Liver (tissue), 8 donors: ENCODE measurements at regions not wholly inside any gene's neighbourhood (a gene's known extent, or its start where the extent isn't known, plus 50 kb on each side); places are given as distances from the start of the nearest gene placed in this dataset.

Experiments used
- DNase-seq: peaks from one replicate; pipeline ENCODE4 v3.0.0-alpha.2; 2017; ENCODE audit warnings: low spot score
- H3K27ac ChIP-seq, 2 donors: one replicate each; pipeline ENCODE4 v1.7.0; 2013; ENCODE audit warnings: inconsistent platforms in 2 of 2, low read length in 2 of 2, control low read depth in 1 of 2, low read depth in 1 of 2, mild to moderate bottlenecking in 1 of 2
- H3K27me3 ChIP-seq, 4 donors: one replicate each; pipeline versions ENCODE4 v1.6.1 to v1.7.0; 2013; ENCODE audit warnings: low read length in 3 of 4, inconsistent platforms in 1 of 4, mild to moderate bottlenecking in 1 of 4, moderate library complexity in 1 of 4; ENCODE audit not compliant: control insufficient read depth in 4 of 4, insufficient read depth in 4 of 4
- H3K36me3 ChIP-seq, 4 donors: one replicate each; pipeline versions ENCODE4 v1.6.1 to v1.7.0; 2013; ENCODE audit warnings: low read length in 3 of 4, mild to moderate bottlenecking in 3 of 4, low read depth in 1 of 4, moderate library complexity in 1 of 4; ENCODE audit not compliant: control insufficient read depth in 4 of 4, insufficient read depth in 3 of 4
- H3K4me1 ChIP-seq, 4 donors: one replicate each; pipeline versions ENCODE4 v1.6.1 to v1.7.0; 2013; ENCODE audit warnings: low read length in 3 of 4, mild to moderate bottlenecking in 3 of 4, moderate library complexity in 1 of 4; ENCODE audit not compliant: control insufficient read depth in 4 of 4, insufficient read depth in 4 of 4
- H3K4me3 ChIP-seq, 3 donors: one replicate each; pipeline versions ENCODE4 v1.6.1 to v1.7.0; 2013; ENCODE audit warnings: low read length in 3 of 3, control low read depth in 1 of 3, low read depth in 1 of 3, mild to moderate bottlenecking in 1 of 3
- H3K9ac ChIP-seq, 2 donors: one replicate each; pipeline ENCODE4 v1.7.0; 2013; ENCODE audit warnings: low read length in 2 of 2, mild to moderate bottlenecking in 2 of 2, moderate library complexity in 2 of 2, control low read depth in 1 of 2, low read depth in 1 of 2
- H3K9me3 ChIP-seq, 4 donors: one replicate each; pipeline versions ENCODE4 v1.6.1 to v1.7.0; 2013; ENCODE audit warnings: low read length in 3 of 4; ENCODE audit not compliant: control insufficient read depth in 4 of 4
- EGR1 ChIP-seq, 2 donors: IDR thresholded peaks; 2 replicates each; pipeline ENCODE4 v1.6.1; 2016 to 2018; ENCODE audit warnings: antibody characterized with exemption in 2 of 2, low read depth in 2 of 2
- FOXA1 ChIP-seq: IDR thresholded peaks from 2 replicates; pipeline ENCODE4 v1.6.1; 2016; ENCODE audit warnings: antibody characterized with exemption
- FOXA2 ChIP-seq: IDR thresholded peaks from 2 replicates; pipeline ENCODE4 v1.6.1; 2016; ENCODE audit warnings: antibody characterized with exemption
- GABPA ChIP-seq, 2 donors: IDR thresholded peaks in 1 of 2; conservative IDR thresholded peaks in 1 of 2; 2 replicates each; pipeline ENCODE4 v1.6.1; 2016; ENCODE audit warnings: antibody characterized with exemption in 2 of 2, mild to moderate bottlenecking in 1 of 2, moderate library complexity in 1 of 2
- HNF4A ChIP-seq, 2 donors: conservative IDR thresholded peaks; 2 replicates each; pipeline ENCODE4 v1.6.1; 2016; ENCODE audit warnings: antibody characterized with exemption in 2 of 2, mild to moderate bottlenecking in 2 of 2
- HNF4G ChIP-seq: IDR thresholded peaks from 2 replicates; pipeline ENCODE4 v1.6.1; 2016; ENCODE audit warnings: antibody characterized with exemption
- JUND ChIP-seq, 2 donors: IDR thresholded peaks; 2 replicates each; pipeline ENCODE4 v1.6.1; 2016; ENCODE audit warnings: antibody characterized with exemption in 2 of 2
- RAD21 ChIP-seq, 2 donors: IDR thresholded peaks; 2 replicates each; pipeline ENCODE4 v1.6.1; 2016; ENCODE audit warnings: antibody characterized with exemption in 2 of 2, mild to moderate bottlenecking in 2 of 2
- RXRA ChIP-seq, 2 donors: IDR thresholded peaks; 2 replicates each; pipeline ENCODE4 v1.6.1; 2017 to 2018; ENCODE audit warnings: antibody characterized with exemption in 2 of 2, mild to moderate bottlenecking in 1 of 2
- SP1 ChIP-seq: IDR thresholded peaks from 2 replicates; pipeline ENCODE4 v1.6.1; 2018; ENCODE audit warnings: antibody characterized with exemption, mild to moderate bottlenecking
- TAF1 ChIP-seq: conservative IDR thresholded peaks from 2 replicates; pipeline ENCODE4 v1.6.1; 2016; ENCODE audit warnings: antibody characterized with exemption, mild to moderate bottlenecking
- WGBS: extraction: QIAGEN DNeasy Blood & Tissue Kit; methylation state at CpG from one replicate; pipeline ENCODE4 v1.1.7; 2013; 5-methylcytosine and 5-hydroxymethylcytosine counted together
- TF ChIP-seq, protein P1 (sequence below): IDR thresholded peaks from 2 replicates; pipeline ENCODE4 v1.6.1; 2016; ENCODE audit warnings: antibody characterized with exemption
- TF ChIP-seq, protein P2 (sequence below): fragments of 150-350 bp; IDR thresholded peaks from 2 replicates; pipeline ENCODE4 v1.5.1; 2017; ENCODE audit warnings: improper control_type of control experiment, low read depth, low read length; ENCODE audit not compliant: missing input control
- TF ChIP-seq, protein P3 (sequence below): IDR thresholded peaks from 2 replicates; pipeline ENCODE4 v1.6.1; 2016; ENCODE audit warnings: antibody characterized with exemption, mild to moderate bottlenecking
- donor health status: healthy.
- donor health status: healthy.
- donor health status: healthy.
- donor health status: healthy.
- donor health status: healthy.

DNA sequence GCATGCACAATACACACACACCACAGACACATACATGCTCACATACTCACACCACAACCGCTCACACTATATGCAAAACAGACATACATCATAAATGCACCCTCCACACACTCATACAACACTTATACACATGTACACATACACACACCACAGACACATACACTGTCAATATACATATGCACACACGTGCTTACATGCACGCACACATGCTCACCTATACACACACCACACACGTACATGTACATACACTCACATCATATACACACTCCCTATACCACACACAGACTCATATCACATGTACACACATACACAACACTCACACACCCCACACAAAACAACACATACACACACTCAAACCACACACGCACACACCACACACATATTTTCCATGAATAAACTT lies 885.3 kb downstream of the TBC1D22A start:
- H3K4me3 ChIP-seq = no peak overlapping the region
- no peaks in the 10 kb centered on the region for H3K36me3 ChIP-seq
- TF ChIP-seq, protein P1, sequence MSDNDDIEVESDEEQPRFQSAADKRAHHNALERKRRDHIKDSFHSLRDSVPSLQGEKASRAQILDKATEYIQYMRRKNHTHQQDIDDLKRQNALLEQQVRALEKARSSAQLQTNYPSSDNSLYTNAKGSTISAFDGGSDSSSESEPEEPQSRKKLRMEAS = no peak
- TF ChIP-seq HNF4A (conservative IDR thresholded peaks at IDR 0.05) (no peak), TAF1 (no peak), RAD21 (IDR thresholded peaks at IDR 0.05) (no peak), EGR1 (IDR thresholded peaks at IDR 0.05; ENCODE audit: low read depth in 2 of 2) (no peak), RXRA (IDR thresholded peaks at IDR 0.05) (no peak), FOXA2 (no peak), FOXA1 (no peak), SP1 (no peak)
- TF ChIP-seq, protein P2, sequence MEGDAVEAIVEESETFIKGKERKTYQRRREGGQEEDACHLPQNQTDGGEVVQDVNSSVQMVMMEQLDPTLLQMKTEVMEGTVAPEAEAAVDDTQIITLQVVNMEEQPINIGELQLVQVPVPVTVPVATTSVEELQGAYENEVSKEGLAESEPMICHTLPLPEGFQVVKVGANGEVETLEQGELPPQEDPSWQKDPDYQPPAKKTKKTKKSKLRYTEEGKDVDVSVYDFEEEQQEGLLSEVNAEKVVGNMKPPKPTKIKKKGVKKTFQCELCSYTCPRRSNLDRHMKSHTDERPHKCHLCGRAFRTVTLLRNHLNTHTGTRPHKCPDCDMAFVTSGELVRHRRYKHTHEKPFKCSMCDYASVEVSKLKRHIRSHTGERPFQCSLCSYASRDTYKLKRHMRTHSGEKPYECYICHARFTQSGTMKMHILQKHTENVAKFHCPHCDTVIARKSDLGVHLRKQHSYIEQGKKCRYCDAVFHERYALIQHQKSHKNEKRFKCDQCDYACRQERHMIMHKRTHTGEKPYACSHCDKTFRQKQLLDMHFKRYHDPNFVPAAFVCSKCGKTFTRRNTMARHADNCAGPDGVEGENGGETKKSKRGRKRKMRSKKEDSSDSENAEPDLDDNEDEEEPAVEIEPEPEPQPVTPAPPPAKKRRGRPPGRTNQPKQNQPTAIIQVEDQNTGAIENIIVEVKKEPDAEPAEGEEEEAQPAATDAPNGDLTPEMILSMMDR = no peak
- H3K9ac ChIP-seq = no peak overlapping the region
- 94% methylated on average over 5 of the region's 5 CpGs for WGBS
- H3K4me1 ChIP-seq = no peaks in the 10 kb centered on the region
- H3K27me3 ChIP-seq = peaks cover 0 to 2% (median 0%) of the 10 kb centered on the region in 4 donors
- no peak for DNase-seq
- H3K27ac ChIP-seq = no peak overlapping the region
- H3K9me3 ChIP-seq = no peaks in the 10 kb centered on the region

DNA sequence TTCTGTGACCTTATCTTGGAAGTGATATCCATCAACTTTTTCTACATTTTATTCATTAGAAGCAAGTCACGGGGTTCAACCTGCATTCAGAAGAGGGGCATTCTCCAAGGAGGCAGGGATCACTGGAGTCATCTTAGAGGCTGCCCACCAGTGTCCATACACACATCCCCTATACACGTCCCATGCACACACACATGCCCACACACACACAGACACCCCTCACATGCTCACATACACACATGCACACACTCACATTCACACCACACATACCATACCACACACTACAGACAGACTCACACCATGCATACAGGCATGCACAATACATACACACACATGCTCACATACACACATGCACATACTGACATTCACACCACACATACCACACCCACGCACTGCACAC lies 884.7 kb downstream of the TBC1D22A start:
- no peak for DNase-seq
- no peak overlapping the region for H3K27ac ChIP-seq
- H3K36me3 ChIP-seq = no peaks in the 10 kb centered on the region
- H3K9me3 ChIP-seq = no peaks in the 10 kb centered on the region
- peaks cover 0 to 2% (median 0%) of the 10 kb centered on the region in 4 donors for H3K27me3 ChIP-seq
- no peak overlapping the region for H3K4me3 ChIP-seq
- no peaks in the 10 kb centered on the region for H3K4me1 ChIP-seq
- H3K9ac ChIP-seq = no peak overlapping the region
- WGBS = 80% methylated on average over 3 of the region's 3 CpGs
- TF ChIP-seq SP1 (no peak), GABPA (IDR thresholded peaks at IDR 0.05 in 1 of 2, conservative IDR thresholded peaks at IDR 0.05 in 1 of 2) (no peak), JUND (IDR thresholded peaks at IDR 0.05) (no peak)
- TF ChIP-seq, protein P3, sequence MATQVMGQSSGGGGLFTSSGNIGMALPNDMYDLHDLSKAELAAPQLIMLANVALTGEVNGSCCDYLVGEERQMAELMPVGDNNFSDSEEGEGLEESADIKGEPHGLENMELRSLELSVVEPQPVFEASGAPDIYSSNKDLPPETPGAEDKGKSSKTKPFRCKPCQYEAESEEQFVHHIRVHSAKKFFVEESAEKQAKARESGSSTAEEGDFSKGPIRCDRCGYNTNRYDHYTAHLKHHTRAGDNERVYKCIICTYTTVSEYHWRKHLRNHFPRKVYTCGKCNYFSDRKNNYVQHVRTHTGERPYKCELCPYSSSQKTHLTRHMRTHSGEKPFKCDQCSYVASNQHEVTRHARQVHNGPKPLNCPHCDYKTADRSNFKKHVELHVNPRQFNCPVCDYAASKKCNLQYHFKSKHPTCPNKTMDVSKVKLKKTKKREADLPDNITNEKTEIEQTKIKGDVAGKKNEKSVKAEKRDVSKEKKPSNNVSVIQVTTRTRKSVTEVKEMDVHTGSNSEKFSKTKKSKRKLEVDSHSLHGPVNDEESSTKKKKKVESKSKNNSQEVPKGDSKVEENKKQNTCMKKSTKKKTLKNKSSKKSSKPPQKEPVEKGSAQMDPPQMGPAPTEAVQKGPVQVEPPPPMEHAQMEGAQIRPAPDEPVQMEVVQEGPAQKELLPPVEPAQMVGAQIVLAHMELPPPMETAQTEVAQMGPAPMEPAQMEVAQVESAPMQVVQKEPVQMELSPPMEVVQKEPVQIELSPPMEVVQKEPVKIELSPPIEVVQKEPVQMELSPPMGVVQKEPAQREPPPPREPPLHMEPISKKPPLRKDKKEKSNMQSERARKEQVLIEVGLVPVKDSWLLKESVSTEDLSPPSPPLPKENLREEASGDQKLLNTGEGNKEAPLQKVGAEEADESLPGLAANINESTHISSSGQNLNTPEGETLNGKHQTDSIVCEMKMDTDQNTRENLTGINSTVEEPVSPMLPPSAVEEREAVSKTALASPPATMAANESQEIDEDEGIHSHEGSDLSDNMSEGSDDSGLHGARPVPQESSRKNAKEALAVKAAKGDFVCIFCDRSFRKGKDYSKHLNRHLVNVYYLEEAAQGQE = no peak

DNA sequence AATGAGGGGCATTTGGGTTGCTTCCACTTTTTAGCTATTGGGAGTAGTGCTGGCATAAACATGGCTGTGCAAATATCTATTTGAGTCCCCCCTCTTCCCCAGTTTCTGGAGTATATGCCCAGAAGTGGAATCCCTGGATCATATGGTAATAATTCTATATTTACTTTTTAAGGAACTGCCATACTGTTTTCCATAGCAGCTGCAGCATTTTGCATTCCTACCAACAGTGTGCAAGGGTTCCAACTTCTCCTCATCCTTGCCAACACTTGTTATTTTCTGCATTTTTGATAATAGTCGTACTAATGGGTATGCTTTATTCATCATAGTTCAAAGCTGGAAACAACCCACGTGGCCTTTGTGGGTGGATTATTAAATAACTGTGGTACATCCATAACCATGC lies 883.5 kb downstream of the TBC1D22A start:
- Histone ChIP-seq H3K9me3 (no peaks in the 10 kb centered on the region), H3K4me1 (no peaks in the 10 kb centered on the region), H3K27ac (no peak overlapping the region), H3K36me3 (no peaks in the 10 kb centered on the region), H3K27me3 (peaks cover 0 to 2% (median 0%) of the 10 kb centered on the region in 4 donors), H3K9ac (no peak overlapping the region), H3K4me3 (no peak overlapping the region)
- TF ChIP-seq, protein P3 = no peak
- TF ChIP-seq HNF4G = no peak
- no peak for TF ChIP-seq GABPA (IDR thresholded peaks at IDR 0.05 in 1 of 2, conservative IDR thresholded peaks at IDR 0.05 in 1 of 2)
- no peak for DNase-seq
- WGBS = 51% methylated on average over 2 of the region's 2 CpGs
